CD4-positive, alpha-beta T cell treated with Interleukin-15 for 4 hours (primary cell): ENCODE measurements at regions not wholly inside any gene's neighbourhood (a gene's known extent, or its start where the extent isn't known, plus 50 kb on each side); places are given as distances from the start of the nearest gene placed in this dataset.
"Not testable (repeated sequence)": the region's sequence is repeated elsewhere in the genome, so short reads cannot be mapped to it uniquely, and the experiment has no call there.

ENCODE experiments used
- DNase-seq: peaks from one replicate; pipeline ENCODE4 v3.0.0-alpha.2; 2020; ENCODE audit warnings: low spot score

DNA sequence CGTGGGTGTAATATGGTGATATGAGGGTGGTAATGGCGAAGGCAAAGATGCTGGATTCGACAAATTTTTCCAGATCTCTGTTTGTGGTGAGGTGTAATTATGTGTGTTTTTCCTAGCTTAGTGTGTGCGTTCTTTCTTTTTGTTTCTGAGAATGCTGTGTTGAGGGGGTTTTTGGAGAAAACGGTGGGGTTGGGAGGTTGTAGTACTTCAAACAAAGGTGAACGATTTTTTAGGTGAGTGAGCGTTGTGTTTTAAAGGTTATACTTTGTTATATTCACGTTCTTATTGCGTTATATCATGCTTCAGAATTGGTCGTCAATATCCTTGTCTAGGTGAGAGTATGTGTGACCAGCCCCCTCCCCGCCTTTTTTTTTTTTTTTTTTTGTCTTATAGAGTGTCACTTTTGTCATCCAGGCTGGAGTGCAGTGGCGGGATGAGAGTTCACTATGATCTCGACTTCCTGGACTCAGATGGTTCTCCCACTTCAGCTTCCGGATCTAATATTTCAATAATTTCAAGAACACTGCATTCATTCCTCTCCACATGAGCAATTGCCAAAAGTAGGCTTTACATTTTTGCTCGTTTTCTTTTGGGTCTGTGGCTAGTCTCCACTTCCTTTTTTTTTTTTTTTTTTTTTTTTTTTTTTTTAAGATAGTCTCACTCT is 82.2 kb upstream of the RNU2-1 start:
- DNase-seq, result no peak

GRCh38 chr17:43315369-43315768 is 81.6 kb upstream of the RNU2-1 start:
- DNase-seq, result no peak

DNA sequence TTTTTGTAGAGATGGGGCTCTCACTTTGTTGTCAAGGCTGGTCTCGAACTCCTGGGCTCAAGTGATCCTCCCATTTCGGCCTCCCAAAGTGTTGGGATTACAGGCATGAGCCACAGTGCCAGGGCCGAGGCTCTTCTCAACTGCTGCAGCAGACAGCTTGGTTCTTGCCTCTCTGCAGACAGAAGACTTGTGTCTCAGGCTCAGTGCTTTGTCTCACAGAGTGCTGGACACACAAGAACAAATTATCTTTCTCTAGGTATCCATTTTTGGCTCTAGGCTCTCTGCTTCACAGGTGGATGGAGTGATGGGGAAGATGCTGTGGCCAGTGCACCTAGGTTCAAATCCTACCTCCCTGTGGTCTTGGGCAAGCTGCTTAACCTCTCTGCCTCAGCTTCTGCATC is 80.8 kb upstream of the RNU2-1 start:
- DNase-seq, result no peak

- DNase-seq, result no peak
Observed at GRCh38 chr17:43312011-43312410, 78.2 kb upstream of the RNU2-1 start.

DNA sequence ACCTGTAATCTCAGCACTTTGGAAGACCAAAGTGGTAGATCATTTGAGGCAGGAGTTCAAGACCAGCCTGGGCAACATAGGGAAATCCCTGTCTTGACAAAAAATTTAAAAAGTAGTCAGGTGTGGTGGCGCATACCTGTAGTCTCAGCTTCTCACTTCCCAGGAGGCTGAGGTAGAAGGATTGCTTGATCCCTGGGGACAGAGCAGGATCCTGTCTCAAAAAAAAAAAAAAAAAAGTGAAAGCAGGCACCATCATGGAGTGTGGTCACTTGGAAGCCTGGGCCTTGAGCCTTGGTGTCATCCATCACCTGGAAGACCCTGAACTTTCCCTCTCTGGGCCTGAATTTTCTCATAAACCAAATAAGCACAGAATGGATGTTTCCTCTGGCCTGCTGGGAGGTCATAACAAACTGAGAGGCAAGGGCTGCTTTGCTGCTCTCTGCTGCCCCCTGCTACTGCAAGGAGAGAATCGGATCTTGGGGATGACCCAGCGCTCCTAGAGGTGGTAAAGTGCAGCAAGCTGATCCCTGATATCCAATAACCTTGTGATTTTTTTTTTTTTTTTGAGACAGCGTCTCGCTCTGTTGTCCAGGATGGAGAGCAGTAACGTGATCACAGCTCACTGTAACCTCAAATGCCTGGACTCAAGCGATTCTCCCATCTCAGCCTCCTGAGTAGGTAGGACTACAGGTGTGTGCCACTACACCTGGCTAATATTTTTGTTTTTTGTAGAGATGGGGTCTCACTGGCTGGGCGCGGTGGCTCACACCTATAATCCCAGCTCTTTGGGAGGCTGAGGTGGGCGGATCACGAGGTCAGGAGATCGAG is 75.9 kb upstream of the RNU2-1 start:
- no peak for DNase-seq

DNA sequence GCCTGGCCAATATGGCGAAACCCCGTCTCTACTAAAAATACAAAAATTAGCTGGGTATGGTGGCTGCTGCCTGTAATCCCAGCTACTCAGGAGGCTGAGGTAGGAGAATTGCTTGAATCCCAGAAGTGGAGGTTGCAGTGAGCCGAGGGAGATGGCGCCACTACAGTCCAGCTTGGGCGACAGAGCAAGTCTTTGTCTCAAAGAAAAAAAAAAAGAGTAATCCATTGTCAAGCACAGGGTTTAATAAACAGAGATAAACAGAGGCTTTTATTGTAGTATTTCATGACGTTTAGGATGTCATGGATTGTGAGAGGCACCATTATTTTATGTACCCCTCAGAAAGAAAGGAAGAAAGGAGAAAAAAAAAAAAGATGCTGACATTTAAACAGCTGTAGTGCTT is 75.2 kb upstream of the RNU2-1 start:
- DNase-seq, result no peak

- not testable (repeated sequence) for DNase-seq
Observed at GRCh38 chr17:43304792-43305191, 71.0 kb upstream of the RNU2-1 start.

DNA sequence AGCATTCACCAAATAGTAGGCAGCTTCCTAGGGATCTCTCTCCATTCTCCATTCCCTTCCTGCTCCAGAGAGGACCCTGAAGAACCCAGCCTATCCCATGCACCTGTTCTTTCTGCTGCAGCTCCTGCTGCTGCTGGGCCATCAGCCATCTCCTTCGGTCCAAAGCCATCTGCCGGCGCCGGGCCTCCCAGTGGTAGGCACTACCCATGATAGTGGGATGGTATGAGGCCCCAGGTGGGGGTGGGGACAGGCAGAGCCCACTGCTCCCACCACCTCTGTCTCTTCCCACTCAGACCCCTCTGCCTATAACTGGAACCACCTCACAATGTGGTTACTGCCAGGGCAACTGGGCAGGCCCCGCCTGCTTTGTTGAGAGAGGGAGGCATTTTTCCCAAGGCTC is 69.3 kb upstream of the RNU2-1 start:
- DNase-seq, result not testable (repeated sequence)

DNA sequence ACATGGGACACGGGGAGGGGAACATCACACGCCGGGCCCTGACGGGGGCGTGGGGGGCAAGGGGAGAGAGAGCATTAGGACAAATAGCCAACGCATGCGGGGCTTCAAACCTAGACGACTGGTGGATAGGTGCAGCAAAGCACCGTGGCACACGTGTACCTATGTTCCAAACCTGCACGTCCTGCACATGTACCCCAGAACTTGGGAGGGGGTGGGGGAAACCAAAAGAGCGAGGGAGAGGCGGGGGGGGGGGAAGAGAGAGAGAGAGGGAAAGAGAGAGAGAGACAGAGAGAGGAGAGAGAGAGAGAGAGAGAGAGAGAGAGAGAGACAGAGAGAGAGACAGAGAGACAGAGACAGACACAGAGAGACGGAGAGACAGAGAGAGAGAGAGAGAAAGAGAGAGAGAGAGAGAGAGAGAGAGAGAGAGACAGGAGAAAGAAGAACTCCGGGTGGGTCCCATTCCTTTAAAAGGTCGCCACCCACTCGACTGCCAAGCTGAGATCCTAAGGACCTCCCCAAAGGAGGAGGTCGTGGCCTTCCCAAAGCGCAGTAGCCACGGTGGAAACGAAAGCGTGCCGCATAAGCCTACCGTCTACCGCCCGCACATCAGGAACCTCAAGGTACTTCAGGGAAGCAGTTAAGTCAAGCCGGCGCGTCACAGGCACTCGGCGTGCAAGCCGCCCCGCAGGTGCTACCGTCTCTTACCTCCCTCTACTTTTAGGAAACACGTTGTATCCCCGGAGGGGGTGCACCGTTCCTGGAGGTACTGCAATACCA is 65.7 kb upstream of the RNU2-1 start:
- DNase-seq, result not testable (repeated sequence)

DNA sequence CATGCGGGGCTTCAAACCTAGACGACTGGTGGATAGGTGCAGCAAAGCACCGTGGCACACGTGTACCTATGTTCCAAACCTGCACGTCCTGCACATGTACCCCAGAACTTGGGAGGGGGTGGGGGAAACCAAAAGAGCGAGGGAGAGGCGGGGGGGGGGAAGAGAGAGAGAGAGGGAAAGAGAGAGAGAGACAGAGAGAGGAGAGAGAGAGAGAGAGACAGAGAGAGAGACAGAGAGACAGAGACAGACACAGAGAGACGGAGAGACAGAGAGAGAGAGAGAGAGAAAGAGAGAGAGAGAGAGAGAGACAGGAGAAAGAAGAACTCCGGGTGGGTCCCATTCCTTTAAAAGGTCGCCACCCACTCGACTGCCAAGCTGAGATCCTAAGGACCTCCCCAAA is 55.9 kb upstream of the RNU2-1 start:
- not testable (repeated sequence) for DNase-seq

DNA sequence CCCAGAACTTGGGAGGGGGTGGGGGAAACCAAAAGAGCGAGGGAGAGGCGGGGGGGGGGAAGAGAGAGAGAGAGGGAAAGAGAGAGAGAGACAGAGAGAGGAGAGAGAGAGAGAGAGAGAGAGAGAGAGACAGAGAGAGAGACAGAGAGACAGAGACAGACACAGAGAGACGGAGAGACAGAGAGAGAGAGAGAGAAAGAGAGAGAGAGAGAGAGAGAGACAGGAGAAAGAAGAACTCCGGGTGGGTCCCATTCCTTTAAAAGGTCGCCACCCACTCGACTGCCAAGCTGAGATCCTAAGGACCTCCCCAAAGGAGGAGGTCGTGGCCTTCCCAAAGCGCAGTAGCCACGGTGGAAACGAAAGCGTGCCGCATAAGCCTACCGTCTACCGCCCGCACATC is 49.8 kb upstream of the RNU2-1 start:
- not testable (repeated sequence) for DNase-seq
